H1 (cell line): ENCODE measurements at regions not wholly inside any gene's neighbourhood (a gene's known extent, or its start where the extent isn't known, plus 50 kb on each side); places are given as distances from the start of the nearest gene placed in this dataset.

Experiments
- CBX5 ChIP-seq: fragments of 300-800, 300-1000 bp; sonication (generic); IDR thresholded peaks from 2 replicates; pipeline ENCODE4 v1.7.1; 2016; ENCODE audit warnings: antibody characterized with exemption, low read length, low read depth
- CBX8 ChIP-seq: fragments of 300-800, 300-1000 bp; sonication (generic); IDR thresholded peaks from 2 replicates; pipeline ENCODE4 v1.7.1; 2016; ENCODE audit warnings: low read depth, low read length, borderline replicate concordance
- CHD1 ChIP-seq: IDR thresholded peaks from 2 replicates; pipeline ENCODE4 v1.6.1; 2012; ENCODE audit warnings: low read depth, low read length, improper control_type of control experiment
- CHD2 ChIP-seq: IDR thresholded peaks from 2 replicates; pipeline ENCODE4 v1.6.1; 2012; ENCODE audit warnings: low read length, improper control_type of control experiment
- JUND ChIP-seq: IDR thresholded peaks from 2 replicates; pipeline ENCODE4 v1.6.1; 2011; ENCODE audit warnings: mild to moderate bottlenecking, improper control_type of control experiment, low read length
- KDM5A ChIP-seq: fragments of 200-600 bp; IDR thresholded peaks from 2 replicates; pipeline ENCODE4 v1.7.1; 2012; ENCODE audit warnings: mild to moderate bottlenecking, low read length, inconsistent platforms, mixed read lengths
- POLR2AphosphoS5 ChIP-seq: IDR thresholded peaks from 2 replicates; pipeline ENCODE4 v1.6.1; 2011; ENCODE audit warnings: low read depth, low read length
- RFX5 ChIP-seq: IDR thresholded peaks from 2 replicates; pipeline ENCODE4 v1.6.1; 2011; ENCODE audit warnings: low read depth, low read length, improper control_type of control experiment, borderline replicate concordance
- RXRA ChIP-seq: IDR thresholded peaks from 2 replicates; pipeline ENCODE4 v1.6.1; 2011; ENCODE audit warnings: low read depth, mild to moderate bottlenecking, low read length, moderate library complexity; ENCODE audit not compliant: insufficient read depth
- SP4 ChIP-seq: IDR thresholded peaks from 2 replicates; pipeline ENCODE4 v1.6.1; 2012; ENCODE audit warnings: low read length, inconsistent platforms
- YY1 ChIP-seq: IDR thresholded peaks from 2 replicates; pipeline ENCODE4 v1.6.1; 2011; ENCODE audit warnings: low read depth, mild to moderate bottlenecking, low read length
- TF ChIP-seq, protein P1 (sequence below): fragments of 300-600 bp; sonication (generic); IDR thresholded peaks from 2 replicates; pipeline ENCODE4 v1.7.1; 2012; ENCODE audit warnings: low read length, moderate library complexity, mild to moderate bottlenecking, inconsistent platforms; ENCODE audit not compliant: insufficient replicate concordance
- TF ChIP-seq, protein P2 (sequence below): IDR thresholded peaks from 2 replicates; pipeline ENCODE4 v1.6.1; 2011; ENCODE audit warnings: low read length, improper control_type of control experiment

DNA sequence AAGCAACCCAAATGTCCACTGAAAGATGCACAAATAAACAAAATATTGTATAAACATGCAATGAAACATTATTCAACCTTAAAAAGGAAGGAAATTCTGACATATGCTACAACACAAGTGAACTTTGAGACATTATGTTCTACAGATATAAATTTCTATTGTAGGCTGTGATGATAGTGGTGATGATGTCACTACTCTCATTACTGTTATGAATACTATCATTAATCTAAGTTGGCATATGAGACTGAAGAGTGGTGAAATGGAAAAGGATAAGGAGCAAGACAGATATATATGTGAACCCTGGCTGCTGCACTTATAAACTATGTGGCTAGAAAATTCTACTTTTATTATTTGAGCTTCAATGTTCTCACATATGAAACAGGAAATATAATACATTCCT is 360.2 kb downstream of the TFAP2A start (continued):
- TF ChIP-seq, protein P1, sequence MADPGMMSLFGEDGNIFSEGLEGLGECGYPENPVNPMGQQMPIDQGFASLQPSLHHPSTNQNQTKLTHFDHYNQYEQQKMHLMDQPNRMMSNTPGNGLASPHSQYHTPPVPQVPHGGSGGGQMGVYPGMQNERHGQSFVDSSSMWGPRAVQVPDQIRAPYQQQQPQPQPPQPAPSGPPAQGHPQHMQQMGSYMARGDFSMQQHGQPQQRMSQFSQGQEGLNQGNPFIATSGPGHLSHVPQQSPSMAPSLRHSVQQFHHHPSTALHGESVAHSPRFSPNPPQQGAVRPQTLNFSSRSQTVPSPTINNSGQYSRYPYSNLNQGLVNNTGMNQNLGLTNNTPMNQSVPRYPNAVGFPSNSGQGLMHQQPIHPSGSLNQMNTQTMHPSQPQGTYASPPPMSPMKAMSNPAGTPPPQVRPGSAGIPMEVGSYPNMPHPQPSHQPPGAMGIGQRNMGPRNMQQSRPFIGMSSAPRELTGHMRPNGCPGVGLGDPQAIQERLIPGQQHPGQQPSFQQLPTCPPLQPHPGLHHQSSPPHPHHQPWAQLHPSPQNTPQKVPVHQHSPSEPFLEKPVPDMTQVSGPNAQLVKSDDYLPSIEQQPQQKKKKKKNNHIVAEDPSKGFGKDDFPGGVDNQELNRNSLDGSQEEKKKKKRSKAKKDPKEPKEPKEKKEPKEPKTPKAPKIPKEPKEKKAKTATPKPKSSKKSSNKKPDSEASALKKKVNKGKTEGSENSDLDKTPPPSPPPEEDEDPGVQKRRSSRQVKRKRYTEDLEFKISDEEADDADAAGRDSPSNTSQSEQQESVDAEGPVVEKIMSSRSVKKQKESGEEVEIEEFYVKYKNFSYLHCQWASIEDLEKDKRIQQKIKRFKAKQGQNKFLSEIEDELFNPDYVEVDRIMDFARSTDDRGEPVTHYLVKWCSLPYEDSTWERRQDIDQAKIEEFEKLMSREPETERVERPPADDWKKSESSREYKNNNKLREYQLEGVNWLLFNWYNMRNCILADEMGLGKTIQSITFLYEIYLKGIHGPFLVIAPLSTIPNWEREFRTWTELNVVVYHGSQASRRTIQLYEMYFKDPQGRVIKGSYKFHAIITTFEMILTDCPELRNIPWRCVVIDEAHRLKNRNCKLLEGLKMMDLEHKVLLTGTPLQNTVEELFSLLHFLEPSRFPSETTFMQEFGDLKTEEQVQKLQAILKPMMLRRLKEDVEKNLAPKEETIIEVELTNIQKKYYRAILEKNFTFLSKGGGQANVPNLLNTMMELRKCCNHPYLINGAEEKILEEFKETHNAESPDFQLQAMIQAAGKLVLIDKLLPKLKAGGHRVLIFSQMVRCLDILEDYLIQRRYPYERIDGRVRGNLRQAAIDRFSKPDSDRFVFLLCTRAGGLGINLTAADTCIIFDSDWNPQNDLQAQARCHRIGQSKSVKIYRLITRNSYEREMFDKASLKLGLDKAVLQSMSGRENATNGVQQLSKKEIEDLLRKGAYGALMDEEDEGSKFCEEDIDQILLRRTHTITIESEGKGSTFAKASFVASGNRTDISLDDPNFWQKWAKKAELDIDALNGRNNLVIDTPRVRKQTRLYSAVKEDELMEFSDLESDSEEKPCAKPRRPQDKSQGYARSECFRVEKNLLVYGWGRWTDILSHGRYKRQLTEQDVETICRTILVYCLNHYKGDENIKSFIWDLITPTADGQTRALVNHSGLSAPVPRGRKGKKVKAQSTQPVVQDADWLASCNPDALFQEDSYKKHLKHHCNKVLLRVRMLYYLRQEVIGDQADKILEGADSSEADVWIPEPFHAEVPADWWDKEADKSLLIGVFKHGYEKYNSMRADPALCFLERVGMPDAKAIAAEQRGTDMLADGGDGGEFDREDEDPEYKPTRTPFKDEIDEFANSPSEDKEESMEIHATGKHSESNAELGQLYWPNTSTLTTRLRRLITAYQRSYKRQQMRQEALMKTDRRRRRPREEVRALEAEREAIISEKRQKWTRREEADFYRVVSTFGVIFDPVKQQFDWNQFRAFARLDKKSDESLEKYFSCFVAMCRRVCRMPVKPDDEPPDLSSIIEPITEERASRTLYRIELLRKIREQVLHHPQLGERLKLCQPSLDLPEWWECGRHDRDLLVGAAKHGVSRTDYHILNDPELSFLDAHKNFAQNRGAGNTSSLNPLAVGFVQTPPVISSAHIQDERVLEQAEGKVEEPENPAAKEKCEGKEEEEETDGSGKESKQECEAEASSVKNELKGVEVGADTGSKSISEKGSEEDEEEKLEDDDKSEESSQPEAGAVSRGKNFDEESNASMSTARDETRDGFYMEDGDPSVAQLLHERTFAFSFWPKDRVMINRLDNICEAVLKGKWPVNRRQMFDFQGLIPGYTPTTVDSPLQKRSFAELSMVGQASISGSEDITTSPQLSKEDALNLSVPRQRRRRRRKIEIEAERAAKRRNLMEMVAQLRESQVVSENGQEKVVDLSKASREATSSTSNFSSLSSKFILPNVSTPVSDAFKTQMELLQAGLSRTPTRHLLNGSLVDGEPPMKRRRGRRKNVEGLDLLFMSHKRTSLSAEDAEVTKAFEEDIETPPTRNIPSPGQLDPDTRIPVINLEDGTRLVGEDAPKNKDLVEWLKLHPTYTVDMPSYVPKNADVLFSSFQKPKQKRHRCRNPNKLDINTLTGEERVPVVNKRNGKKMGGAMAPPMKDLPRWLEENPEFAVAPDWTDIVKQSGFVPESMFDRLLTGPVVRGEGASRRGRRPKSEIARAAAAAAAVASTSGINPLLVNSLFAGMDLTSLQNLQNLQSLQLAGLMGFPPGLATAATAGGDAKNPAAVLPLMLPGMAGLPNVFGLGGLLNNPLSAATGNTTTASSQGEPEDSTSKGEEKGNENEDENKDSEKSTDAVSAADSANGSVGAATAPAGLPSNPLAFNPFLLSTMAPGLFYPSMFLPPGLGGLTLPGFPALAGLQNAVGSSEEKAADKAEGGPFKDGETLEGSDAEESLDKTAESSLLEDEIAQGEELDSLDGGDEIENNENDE = no peak
- TF ChIP-seq RFX5 (no peak), CHD1 (no peak), RXRA (no peak), SP4 (no peak), CHD2 (no peak), CBX8 (no peak), CBX5 (no peak), KDM5A (no peak), POLR2AphosphoS5 (no peak), YY1 (no peak), JUND (no peak)
- TF ChIP-seq, protein P2, sequence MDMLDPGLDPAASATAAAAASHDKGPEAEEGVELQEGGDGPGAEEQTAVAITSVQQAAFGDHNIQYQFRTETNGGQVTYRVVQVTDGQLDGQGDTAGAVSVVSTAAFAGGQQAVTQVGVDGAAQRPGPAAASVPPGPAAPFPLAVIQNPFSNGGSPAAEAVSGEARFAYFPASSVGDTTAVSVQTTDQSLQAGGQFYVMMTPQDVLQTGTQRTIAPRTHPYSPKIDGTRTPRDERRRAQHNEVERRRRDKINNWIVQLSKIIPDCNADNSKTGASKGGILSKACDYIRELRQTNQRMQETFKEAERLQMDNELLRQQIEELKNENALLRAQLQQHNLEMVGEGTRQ = no peak
